ENCODE measurements at regions not wholly inside any gene's neighbourhood (a gene's known extent, or its start where the extent isn't known, plus 50 kb on each side); places are given as distances from the start of the nearest gene placed in this dataset.
"Not testable (repeated sequence)": the region's sequence is repeated elsewhere in the genome, so short reads cannot be mapped to it uniquely, and the experiment has no call there.

- no peaks in the 10 kb centered on the region for H3K36me3 ChIP-seq
- H3K4me3 ChIP-seq: no peak overlapping the region
- TF ChIP-seq POLR2AphosphoS5 (IDR thresholded peaks at IDR 0.05) (no peak), POLR2A (IDR thresholded peaks at IDR 0.05) (no peak), EP300 (IDR thresholded peaks at IDR 0.05; ENCODE audit: low read depth) (no peak), CTCF (IDR thresholded peaks at IDR 0.05) (no peak)
- in situ Hi-C loops (cut with MboI; ENCODE audit: low pct_ligation_motif_present in 1 of 4, low pct_unique_long_range_greater_than_20kb in 1 of 4, low sequenced_read_pairs in 3 of 4) (no loop called here), intact Hi-C loops (cut with DNase I; ENCODE audit: low total_unique reads) (no loop called here)
- H3K27me3 ChIP-seq: no peaks in the 10 kb centered on the region
- 68% methylated on average over 12 of the region's 12 CpGs; no CpG with 5 or more reads in 1 of the 2 donors for WGBS, 2 donors (ENCODE audit: low coverage in 1 of 2)
- H3K27ac ChIP-seq: no peak overlapping the region
- no peaks in the 10 kb centered on the region for H3K9me3 ChIP-seq
- no peaks in the 10 kb centered on the region for H3K4me1 ChIP-seq
- peak; percentile 54 for DNase-seq
Observed at GRCh38 chrX:55919367-55920221, 202.0 kb downstream of the RRAGB start.

- H3K27me3 ChIP-seq: no peaks in the 10 kb centered on the region
- H3K9me3 ChIP-seq: no peaks in the 10 kb centered on the region
- TF ChIP-seq CTCF (IDR thresholded peaks at IDR 0.05) (no peak), POLR2A (IDR thresholded peaks at IDR 0.05) (no peak), EP300 (IDR thresholded peaks at IDR 0.05; ENCODE audit: low read depth) (no peak), POLR2AphosphoS5 (IDR thresholded peaks at IDR 0.05) (no peak)
- H3K27ac ChIP-seq: no peak overlapping the region
- intact Hi-C loops (cut with DNase I; ENCODE audit: low total_unique reads): no loop called here
- H3K4me1 ChIP-seq: no peaks in the 10 kb centered on the region
- in situ Hi-C loops (cut with MboI; ENCODE audit: low pct_ligation_motif_present in 1 of 4, low pct_unique_long_range_greater_than_20kb in 1 of 4, low sequenced_read_pairs in 3 of 4): no loop called here
- WGBS, 2 donors (ENCODE audit: low coverage in 1 of 2): 77 to 100% methylated on average over 4 to 6 of the region's 6 CpGs
- H3K36me3 ChIP-seq: no peaks in the 10 kb centered on the region
- no peak overlapping the region for H3K4me3 ChIP-seq
- no peak for DNase-seq
Observed at GRCh38 chrX:55924574-55924973, 207.0 kb downstream of the RRAGB start.

- H3K36me3 ChIP-seq; H3K4me1 ChIP-seq; H3K27ac ChIP-seq; H3K9me3 ChIP-seq; DNase-seq; H3K27me3 ChIP-seq; H3K4me3 ChIP-seq; intact Hi-C loops (cut with DNase I; ENCODE audit: low total_unique reads); in situ Hi-C loops (cut with MboI; ENCODE audit: low pct_ligation_motif_present in 1 of 4, low pct_unique_long_range_greater_than_20kb in 1 of 4, low sequenced_read_pairs in 3 of 4): not testable (repeated sequence)
Observed at GRCh38 chrX:55928529-55928928, 211.0 kb downstream of the RRAGB start.

All from transverse colon (tissue), 4 donors.